Neural cell (in vitro differentiated cells): ENCODE measurements at regions not wholly inside any gene's neighbourhood (a gene's known extent, or its start where the extent isn't known, plus 50 kb on each side); places are given as distances from the start of the nearest gene placed in this dataset.

Experiments
- H2AFZ ChIP-seq: fragments of 200-600, 300-800 bp; sonication (generic), shearing (Covaris generic); 2 replicates; pipeline ENCODE4 v1.6.0; 2014; ENCODE audit warnings: low read depth, mild to moderate bottlenecking, antibody characterized with exemption, low read length, moderate library complexity
- H3F3A ChIP-seq: fragments of 200-600 bp; shearing (Covaris generic); 2 replicates; pipeline ENCODE4 v1.6.1; 2016; ENCODE audit warnings: mild to moderate bottlenecking, moderate library complexity, mixed read lengths, antibody characterized with exemption, low read length; ENCODE audit not compliant: insufficient read depth, poor library complexity, severe bottlenecking
- H3K27ac ChIP-seq: fragments of 200-600, 300-800 bp; sonication (generic), shearing (Covaris generic); 2 replicates; pipeline ENCODE4 v1.5.1; 2014; ENCODE audit warnings: mild to moderate bottlenecking, low read length, moderate library complexity
- H3K27me3 ChIP-seq: fragments of 300-800, 200-600 bp; sonication (generic), shearing (Covaris generic); 2 replicates; pipeline ENCODE4 v1.6.0; 2014; ENCODE audit warnings: mild to moderate bottlenecking, low read depth, low read length, moderate library complexity; ENCODE audit not compliant: insufficient read depth
- H3K36me3 ChIP-seq: fragments of 300-800, 200-600 bp; sonication (generic), shearing (Covaris generic); 2 replicates; pipeline ENCODE4 v1.5.1; 2014; ENCODE audit warnings: mild to moderate bottlenecking, antibody characterized with exemption, low read length, moderate library complexity; ENCODE audit not compliant: insufficient read depth
- H3K4me2 ChIP-seq: fragments of 300-800, 200-600 bp; sonication (generic), shearing (Covaris generic); 2 replicates; pipeline ENCODE4 v1.6.0; 2014; ENCODE audit warnings: mild to moderate bottlenecking, low read length
- H3K4me3 ChIP-seq: fragments of 300-800, 200-600 bp; sonication (generic), shearing (Covaris generic); 2 replicates; pipeline ENCODE4 v1.5.1; 2014; ENCODE audit warnings: mild to moderate bottlenecking, low read length, moderate library complexity
- H3K79me2 ChIP-seq: fragments of 200-600 bp; shearing (Covaris generic); replicated peaks from 2 replicates; pipeline ENCODE4 v1.6.0; 2014; ENCODE audit warnings: mild to moderate bottlenecking, low read length, moderate library complexity; ENCODE audit not compliant: insufficient read depth
- H3K9ac ChIP-seq: fragments of 300-800, 200-600 bp; sonication (generic), shearing (Covaris generic); 2 replicates; pipeline ENCODE4 v1.6.1; 2016; ENCODE audit warnings: mild to moderate bottlenecking, low read length, mixed read lengths
- H3K9me2 ChIP-seq: fragments of 200-600 bp; shearing (Covaris generic); 2 replicates; pipeline ENCODE4 v1.6.1; 2016; ENCODE audit warnings: mild to moderate bottlenecking, low read length, mixed read lengths; ENCODE audit not compliant: insufficient read depth
- H3K9me3 ChIP-seq: fragments of 200-600, 300-800 bp; sonication (generic), shearing (Covaris generic); 2 replicates; pipeline ENCODE4 v1.6.1; 2016; ENCODE audit warnings: mild to moderate bottlenecking, mixed run types, low read length, moderate library complexity, mixed read lengths
- H4K20me1 ChIP-seq: fragments of 200-600 bp; shearing (Covaris generic); 2 replicates; pipeline ENCODE4 v1.6.1; 2016; ENCODE audit warnings: mild to moderate bottlenecking, mixed run types; ENCODE audit not compliant: insufficient read depth
- CTCF ChIP-seq: fragments of 450-650 bp; IDR thresholded peaks from 2 replicates; pipeline ENCODE4 v1.5.1; 2014; ENCODE audit warnings: antibody characterized with exemption, mild to moderate bottlenecking, moderate library complexity; ENCODE audit not compliant: poor library complexity, severe bottlenecking
- EP300 ChIP-seq: fragments of 450-650 bp; conservative IDR thresholded peaks from 2 replicates; pipeline ENCODE4 v1.6.1; 2014; ENCODE audit warnings: antibody characterized with exemption, mild to moderate bottlenecking, moderate library complexity; ENCODE audit not compliant: poor library complexity, severe bottlenecking
- EZH2 ChIP-seq: fragments of 200-600, 300-800 bp; shearing (Covaris generic), sonication (generic); IDR thresholded peaks from 2 replicates; pipeline ENCODE4 v1.6.1; 2014; ENCODE audit warnings: antibody characterized with exemption, low read length, borderline replicate concordance, mild to moderate bottlenecking; ENCODE audit not compliant: insufficient read depth, poor library complexity, severe bottlenecking
- MXI1 ChIP-seq: fragments of 450-650 bp; conservative IDR thresholded peaks from 2 replicates; pipeline ENCODE4 v1.6.1; 2014; ENCODE audit warnings: antibody characterized with exemption, mild to moderate bottlenecking; ENCODE audit not compliant: poor library complexity, severe bottlenecking
- POLR2AphosphoS5 ChIP-seq: IDR thresholded peaks from 2 replicates; pipeline ENCODE4 v1.6.1; 2012
- RAD21 ChIP-seq: fragments of 450-650 bp; conservative IDR thresholded peaks from 2 replicates; pipeline ENCODE4 v1.6.1; 2014; ENCODE audit warnings: antibody characterized with exemption, mild to moderate bottlenecking, moderate library complexity
- REST ChIP-seq: IDR thresholded peaks from 2 replicates; pipeline ENCODE4 v1.6.1; 2012; ENCODE audit warnings: borderline replicate concordance
- SMC3 ChIP-seq: fragments of 450-650 bp; conservative IDR thresholded peaks from 2 replicates; pipeline ENCODE4 v1.6.1; 2014; ENCODE audit warnings: antibody characterized with exemption, mild to moderate bottlenecking, moderate library complexity; ENCODE audit not compliant: poor library complexity
- TAF1 ChIP-seq: IDR thresholded peaks from 2 replicates; pipeline ENCODE4 v1.6.1; 2012; ENCODE audit warnings: low read depth

- no peaks in the 10 kb centered on the region for H3K9me3 ChIP-seq
- no peak overlapping the region for H3K9ac ChIP-seq
- H3K27ac ChIP-seq, result no peak overlapping the region
- no peaks in the 10 kb centered on the region for H3F3A ChIP-seq
- no peaks in the 10 kb centered on the region for H3K9me2 ChIP-seq
- no peaks in the 10 kb centered on the region for H3K79me2 ChIP-seq
- no peaks in the 10 kb centered on the region for H4K20me1 ChIP-seq
- no peak overlapping the region for H3K4me2 ChIP-seq
- H3K4me3 ChIP-seq, result no peak overlapping the region
- H2AFZ ChIP-seq, result no peak overlapping the region
- H3K27me3 ChIP-seq, result no peaks in the 10 kb centered on the region
- H3K36me3 ChIP-seq, result no peaks in the 10 kb centered on the region
- TF ChIP-seq SMC3 (no peak), CTCF (no peak), EZH2 (no peak), POLR2AphosphoS5 (no peak), MXI1 (no peak), TAF1 (no peak), EP300 (no peak), RAD21 (no peak), REST (no peak)
Measured at GRCh38 chr3:78483090-78483489, 1284.7 kb downstream of the ROBO1 start.

- H3K27me3 ChIP-seq, result no peaks in the 10 kb centered on the region
- H3K79me2 ChIP-seq, result no peaks in the 10 kb centered on the region
- no peaks in the 10 kb centered on the region for H3K36me3 ChIP-seq
- no peaks in the 10 kb centered on the region for H3K9me3 ChIP-seq
- H2AFZ ChIP-seq, result no peak overlapping the region
- no peaks in the 10 kb centered on the region for H4K20me1 ChIP-seq
- H3K9ac ChIP-seq, result no peak overlapping the region
- TF ChIP-seq CTCF (no peak), POLR2AphosphoS5 (no peak), RAD21 (no peak)
- H3K4me3 ChIP-seq, result no peak overlapping the region
- H3K9me2 ChIP-seq, result no peaks in the 10 kb centered on the region
- H3F3A ChIP-seq, result peaks cover 5% of the 10 kb centered on the region
- no peak overlapping the region for H3K27ac ChIP-seq
- no peak overlapping the region for H3K4me2 ChIP-seq
Measured at GRCh38 chr3:78494851-78495250, 1272.9 kb downstream of the ROBO1 start.
